ENCODE measurements at regions not wholly inside any gene's neighbourhood (a gene's known extent, or its start where the extent isn't known, plus 50 kb on each side); places are given as distances from the start of the nearest gene placed in this dataset.
"Not testable (repeated sequence)": the region's sequence is repeated elsewhere in the genome, so short reads cannot be mapped to it uniquely, and the experiment has no call there.

GRCh38 chr10:27344568-27345454 lies 104.2 kb upstream of the ACBD5 start:
- no peaks in the 10 kb centered on the region for H3K36me3 ChIP-seq (ENCODE audit: insufficient read depth, low read length)
- H4K20me1 ChIP-seq (ENCODE audit: insufficient read depth, low read length): no peaks in the 10 kb centered on the region
- peaks cover 39% of the 10 kb centered on the region for H3K4me1 ChIP-seq (ENCODE audit: insufficient read depth, low read length, severe bottlenecking)
- TF ChIP-seq EZH2 (IDR thresholded peaks at IDR 0.05; ENCODE audit: borderline replicate concordance, low read length) (no peak), CTCF (IDR thresholded peaks at IDR 0.05; ENCODE audit: low read length) (no peak)
- peak overlapping the region; percentile 53 for H3K9ac ChIP-seq (ENCODE audit: low read length)
- peak overlapping the region; percentile 95 for H2AFZ ChIP-seq (ENCODE audit: low read length)
- H3K79me2 ChIP-seq (ENCODE audit: insufficient read depth, low read length): no peaks in the 10 kb centered on the region
- no peaks in the 10 kb centered on the region for H3F3A ChIP-seq (ENCODE audit: insufficient read depth, low read length)
- H3K9me2 ChIP-seq (ENCODE audit: low read depth, low read length): no peaks in the 10 kb centered on the region
- peak overlapping the region; percentile 69 for H3K27ac ChIP-seq (ENCODE audit: low read depth, low read length, poor library complexity, severe bottlenecking)
- no peaks in the 10 kb centered on the region for H3K9me3 ChIP-seq (ENCODE audit: low read length)
- H3K27me3 ChIP-seq (ENCODE audit: insufficient read depth, low read length): no peaks in the 10 kb centered on the region
- H3K4me3 ChIP-seq (ENCODE audit: low read depth, low read length, poor library complexity, severe bottlenecking): no peak overlapping the region
- peak overlapping the region; percentile 51 for H3K4me2 ChIP-seq (ENCODE audit: low read length)

GRCh38 chr10:27341001-27341400 lies 100.4 kb upstream of the ACBD5 start:
- no peak overlapping the region for H3K4me2 ChIP-seq (ENCODE audit: low read length)

GRCh38 chr10:27335246-27335645 lies 94.6 kb upstream of the ACBD5 start:
- H3K79me2 ChIP-seq (ENCODE audit: insufficient read depth, low read length): not testable (repeated sequence)

More at GRCh38 chr10:27341001-27341400, 100.4 kb upstream of the ACBD5 start:
- Histone ChIP-seq H3K27ac (ENCODE audit: low read depth, low read length, poor library complexity, severe bottlenecking) (no peak overlapping the region), H3K4me1 (ENCODE audit: insufficient read depth, low read length, severe bottlenecking) (peaks cover 21% of the 10 kb centered on the region), H3K36me3 (ENCODE audit: insufficient read depth, low read length) (no peaks in the 10 kb centered on the region), H3K4me3 (ENCODE audit: low read depth, low read length, poor library complexity, severe bottlenecking) (no peak overlapping the region), H3K79me2 (ENCODE audit: insufficient read depth, low read length) (no peaks in the 10 kb centered on the region), H4K20me1 (ENCODE audit: insufficient read depth, low read length) (no peaks in the 10 kb centered on the region), H3F3A (ENCODE audit: insufficient read depth, low read length) (no peaks in the 10 kb centered on the region), H2AFZ (ENCODE audit: low read length) (peak overlapping the region; percentile 7; the same call in 1 of the 2 replicates), H3K9me2 (ENCODE audit: low read depth, low read length) (no peaks in the 10 kb centered on the region), H3K9ac (ENCODE audit: low read length) (no peak overlapping the region), H3K9me3 (ENCODE audit: low read length) (no peaks in the 10 kb centered on the region), H3K27me3 (ENCODE audit: insufficient read depth, low read length) (no peaks in the 10 kb centered on the region)
- TF ChIP-seq CTCF (IDR thresholded peaks at IDR 0.05; ENCODE audit: low read length): no peak
- TF ChIP-seq EZH2 (IDR thresholded peaks at IDR 0.05; ENCODE audit: borderline replicate concordance, low read length): no peak

GRCh38 chr10:27330074-27330473 lies 89.5 kb upstream of the ACBD5 start:
- Histone ChIP-seq H3K9me3 (ENCODE audit: low read length) (no peaks in the 10 kb centered on the region), H3K4me3 (ENCODE audit: low read depth, low read length, poor library complexity, severe bottlenecking) (no peak overlapping the region), H3K27me3 (ENCODE audit: insufficient read depth, low read length) (no peaks in the 10 kb centered on the region), H3K4me2 (ENCODE audit: low read length) (no peak overlapping the region), H3K79me2 (ENCODE audit: insufficient read depth, low read length) (no peaks in the 10 kb centered on the region), H3K36me3 (ENCODE audit: insufficient read depth, low read length) (no peaks in the 10 kb centered on the region), H2AFZ (ENCODE audit: low read length) (no peak overlapping the region), H3K9ac (ENCODE audit: low read length) (no peak overlapping the region), H3K9me2 (ENCODE audit: low read depth, low read length) (no peaks in the 10 kb centered on the region), H4K20me1 (ENCODE audit: insufficient read depth, low read length) (no peaks in the 10 kb centered on the region), H3K4me1 (ENCODE audit: insufficient read depth, low read length, severe bottlenecking) (no peaks in the 10 kb centered on the region), H3F3A (ENCODE audit: insufficient read depth, low read length) (no peaks in the 10 kb centered on the region), H3K27ac (ENCODE audit: low read depth, low read length, poor library complexity, severe bottlenecking) (no peak overlapping the region)
- no peak for TF ChIP-seq EZH2 (IDR thresholded peaks at IDR 0.05; ENCODE audit: borderline replicate concordance, low read length)
- no peak for TF ChIP-seq CTCF (IDR thresholded peaks at IDR 0.05; ENCODE audit: low read length)

More at GRCh38 chr10:27335246-27335645, 94.6 kb upstream of the ACBD5 start:
- H3K4me1 ChIP-seq (ENCODE audit: insufficient read depth, low read length, severe bottlenecking); H2AFZ ChIP-seq (ENCODE audit: low read length); H4K20me1 ChIP-seq (ENCODE audit: insufficient read depth, low read length); H3K9me3 ChIP-seq (ENCODE audit: low read length); H3K9ac ChIP-seq (ENCODE audit: low read length); H3K4me3 ChIP-seq (ENCODE audit: low read depth, low read length, poor library complexity, severe bottlenecking); H3K27me3 ChIP-seq (ENCODE audit: insufficient read depth, low read length); H3K9me2 ChIP-seq (ENCODE audit: low read depth, low read length); H3K4me2 ChIP-seq (ENCODE audit: low read length); H3K36me3 ChIP-seq (ENCODE audit: insufficient read depth, low read length); H3K27ac ChIP-seq (ENCODE audit: low read depth, low read length, poor library complexity, severe bottlenecking); H3F3A ChIP-seq (ENCODE audit: insufficient read depth, low read length): not testable (repeated sequence)
